ENCODE measurements at regions not wholly inside any gene's neighbourhood (a gene's known extent, or its start where the extent isn't known, plus 50 kb on each side); places are given as distances from the start of the nearest gene placed in this dataset.

- intact Hi-C loops (cut with micrococcal nuclease; ENCODE audit: unreplicated experiment), result no loop called here
Observed at GRCh38 chr2:12096788-12097449, 350.5 kb downstream of the LPIN1 start.

DNA sequence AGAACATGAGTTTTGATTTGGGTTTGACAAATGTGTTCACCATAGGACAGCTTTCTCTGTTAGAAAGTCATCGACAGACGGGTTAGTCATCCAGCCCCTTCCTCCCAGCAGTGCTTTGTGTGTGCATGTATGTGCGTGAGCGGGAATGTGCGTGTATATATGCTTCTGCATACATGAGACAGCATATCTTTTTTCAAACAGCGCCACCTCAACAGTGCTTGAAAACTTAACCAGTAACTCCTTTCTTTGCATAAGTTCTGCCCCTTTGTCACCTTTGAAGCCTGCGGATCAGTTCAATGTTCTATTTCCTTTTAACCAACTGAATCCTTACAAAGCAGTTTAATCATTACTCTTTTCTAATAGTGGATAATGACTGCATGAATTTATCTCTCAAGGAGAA, 351.4 kb downstream of the LPIN1 start:
- in situ Hi-C loops (cut with HindIII; ENCODE audit: low pct_unique_long_range_greater_than_20kb, low sequenced_read_pairs), result no loop called here
- no peaks in the 10 kb centered on the region for H3K36me3 ChIP-seq (ENCODE audit: control insufficient read depth, insufficient read depth, low read length)
- CTCF ChIA-PET, result no interaction called here
- DNase-seq (ENCODE audit: low read depth, low spot score), result no peak
- TF ChIP-seq, protein P1, sequence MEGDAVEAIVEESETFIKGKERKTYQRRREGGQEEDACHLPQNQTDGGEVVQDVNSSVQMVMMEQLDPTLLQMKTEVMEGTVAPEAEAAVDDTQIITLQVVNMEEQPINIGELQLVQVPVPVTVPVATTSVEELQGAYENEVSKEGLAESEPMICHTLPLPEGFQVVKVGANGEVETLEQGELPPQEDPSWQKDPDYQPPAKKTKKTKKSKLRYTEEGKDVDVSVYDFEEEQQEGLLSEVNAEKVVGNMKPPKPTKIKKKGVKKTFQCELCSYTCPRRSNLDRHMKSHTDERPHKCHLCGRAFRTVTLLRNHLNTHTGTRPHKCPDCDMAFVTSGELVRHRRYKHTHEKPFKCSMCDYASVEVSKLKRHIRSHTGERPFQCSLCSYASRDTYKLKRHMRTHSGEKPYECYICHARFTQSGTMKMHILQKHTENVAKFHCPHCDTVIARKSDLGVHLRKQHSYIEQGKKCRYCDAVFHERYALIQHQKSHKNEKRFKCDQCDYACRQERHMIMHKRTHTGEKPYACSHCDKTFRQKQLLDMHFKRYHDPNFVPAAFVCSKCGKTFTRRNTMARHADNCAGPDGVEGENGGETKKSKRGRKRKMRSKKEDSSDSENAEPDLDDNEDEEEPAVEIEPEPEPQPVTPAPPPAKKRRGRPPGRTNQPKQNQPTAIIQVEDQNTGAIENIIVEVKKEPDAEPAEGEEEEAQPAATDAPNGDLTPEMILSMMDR (IDR thresholded peaks at IDR 0.05), result peak; percentile 13
- no peak for TF ChIP-seq SIN3A (IDR thresholded peaks at IDR 0.05; ENCODE audit: borderline replicate concordance, insufficient read depth, low read depth, low read length)
- POLR2A ChIA-PET, result no interaction called here
- no peaks in the 10 kb centered on the region for H3K9me3 ChIP-seq (ENCODE audit: control insufficient read depth, insufficient read depth, low read depth, low read length)
- no peaks in the 10 kb centered on the region for H3K27me3 ChIP-seq (ENCODE audit: control insufficient read depth, insufficient read depth, low read length)
- no peak overlapping the region for H3K4me3 ChIP-seq (ENCODE audit: low read depth in 2 of 2, low read length in 2 of 2)
- H3K27ac ChIP-seq (ENCODE audit: low read length), result no peak overlapping the region
- H3K4me1 ChIP-seq (ENCODE audit: control insufficient read depth, insufficient read depth, low read length), result no peaks in the 10 kb centered on the region
- BruUV-seq (replicated peaks), result no TSS peak
- no peak for ATAC-seq
- intact Hi-C loops (cut with micrococcal nuclease; ENCODE audit: unreplicated experiment), result no loop called here

More at GRCh38 chr2:12096788-12097449, 350.5 kb downstream of the LPIN1 start:
- Histone ChIP-seq H3K27ac (ENCODE audit: low read length) (no peak overlapping the region), H3K4me1 (ENCODE audit: control insufficient read depth, insufficient read depth, low read length) (no peaks in the 10 kb centered on the region), H3K36me3 (ENCODE audit: control insufficient read depth, insufficient read depth, low read length) (no peaks in the 10 kb centered on the region), H3K27me3 (ENCODE audit: control insufficient read depth, insufficient read depth, low read length) (no peaks in the 10 kb centered on the region), H3K9me3 (ENCODE audit: control insufficient read depth, insufficient read depth, low read depth, low read length) (no peaks in the 10 kb centered on the region), H3K4me3 (ENCODE audit: low read depth in 2 of 2, low read length in 2 of 2) (no peak overlapping the region)
- ChIA-PET POLR2A (no interaction called here), CTCF (interaction anchor here (0.7 kb wide), 1 partner anchor 189 kb away, joined by 3 read pairs; no protein-coding TSS in a partner anchor)
- no peak for DNase-seq (ENCODE audit: low read depth, low spot score)
- no peak for ATAC-seq
- BruUV-seq (replicated peaks), result no TSS peak
- in situ Hi-C loops (cut with HindIII; ENCODE audit: low pct_unique_long_range_greater_than_20kb, low sequenced_read_pairs), result no loop called here
- TF ChIP-seq TCF7L2 (IDR thresholded peaks at IDR 0.05; ENCODE audit: low read depth, low read length) (no peak), REST (IDR thresholded peaks at IDR 0.05; ENCODE audit: insufficient read depth in 1 of 2, low read depth in 2 of 2, low read length in 1 of 2) (no peak), SIN3A (IDR thresholded peaks at IDR 0.05; ENCODE audit: borderline replicate concordance, insufficient read depth, low read depth, low read length) (no peak), POLR2AphosphoS5 (IDR thresholded peaks at IDR 0.05; ENCODE audit: low read depth, low read length) (no peak)
- TF ChIP-seq, protein P1 (IDR thresholded peaks at IDR 0.05), result no peak

All from Panc1 (cell line).